ENCODE measurements at regions not wholly inside any gene's neighbourhood (a gene's known extent, or its start where the extent isn't known, plus 50 kb on each side); places are given as distances from the start of the nearest gene placed in this dataset.

DNA sequence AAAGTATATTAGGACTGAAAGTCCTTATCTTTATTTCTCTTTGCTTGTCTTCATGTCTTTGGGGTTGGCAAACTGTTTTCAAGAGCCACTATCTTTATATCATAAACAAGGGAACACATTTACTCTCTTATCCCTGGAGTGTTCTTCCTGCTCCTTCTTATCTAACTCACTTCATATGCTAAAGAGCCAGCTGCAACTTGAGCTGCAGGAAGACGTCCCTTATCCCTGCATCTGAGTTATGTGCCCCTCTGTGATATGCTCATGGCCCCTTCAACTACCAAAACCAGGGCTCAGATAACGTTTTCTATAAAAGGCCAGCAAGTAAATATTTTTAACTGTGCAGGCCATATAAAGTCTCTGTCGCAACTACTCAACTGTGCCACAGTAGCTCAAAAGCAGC, 137.0 kb upstream of the CRBN start:
- no peaks in the 10 kb centered on the region for H3K27me3 ChIP-seq
- DNase-seq: no peak
- TF ChIP-seq CTCF (IDR thresholded peaks at IDR 0.05; ENCODE audit: low read depth, low read length): no peak
- no peaks in the 10 kb centered on the region for H3K36me3 ChIP-seq
- H3K9me3 ChIP-seq: no peaks in the 10 kb centered on the region
- H3K4me3 ChIP-seq (ENCODE audit: low read depth, low read length): no peak overlapping the region
- H3K4me1 ChIP-seq: no peaks in the 10 kb centered on the region

GRCh38 chr3:3315846-3316245, 136.4 kb upstream of the CRBN start:
- no peak for DNase-seq
- H3K4me1 ChIP-seq: no peaks in the 10 kb centered on the region
- H3K9me3 ChIP-seq: no peaks in the 10 kb centered on the region
- no peak for TF ChIP-seq CTCF (IDR thresholded peaks at IDR 0.05; ENCODE audit: low read depth, low read length)
- no peak overlapping the region for H3K4me3 ChIP-seq (ENCODE audit: low read depth, low read length)
- H3K27me3 ChIP-seq: no peaks in the 10 kb centered on the region
- H3K36me3 ChIP-seq: no peaks in the 10 kb centered on the region

DNA sequence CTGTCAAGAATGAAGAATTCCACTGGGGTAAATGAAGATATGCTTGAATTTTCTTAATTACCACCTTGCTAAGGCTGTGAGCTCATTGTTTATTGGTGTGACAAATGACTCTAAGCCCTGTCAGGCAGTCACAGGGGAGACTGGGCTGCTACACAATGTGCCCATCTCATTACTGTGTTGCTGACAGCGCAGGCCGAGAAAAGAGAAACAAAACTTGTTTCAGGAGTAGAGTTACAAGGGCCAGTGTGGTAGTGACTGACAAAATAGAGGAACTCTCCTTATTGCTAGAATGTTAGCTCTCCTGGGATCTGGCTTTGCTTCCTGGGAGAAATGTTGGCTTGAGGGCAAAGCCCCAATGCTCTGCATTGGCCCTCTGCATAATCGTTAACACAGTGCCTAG, 130.4 kb upstream of the CRBN start:
- no peak for DNase-seq
- H3K4me1 ChIP-seq: no peaks in the 10 kb centered on the region
- TF ChIP-seq CTCF (IDR thresholded peaks at IDR 0.05; ENCODE audit: low read depth, low read length): no peak

DNA sequence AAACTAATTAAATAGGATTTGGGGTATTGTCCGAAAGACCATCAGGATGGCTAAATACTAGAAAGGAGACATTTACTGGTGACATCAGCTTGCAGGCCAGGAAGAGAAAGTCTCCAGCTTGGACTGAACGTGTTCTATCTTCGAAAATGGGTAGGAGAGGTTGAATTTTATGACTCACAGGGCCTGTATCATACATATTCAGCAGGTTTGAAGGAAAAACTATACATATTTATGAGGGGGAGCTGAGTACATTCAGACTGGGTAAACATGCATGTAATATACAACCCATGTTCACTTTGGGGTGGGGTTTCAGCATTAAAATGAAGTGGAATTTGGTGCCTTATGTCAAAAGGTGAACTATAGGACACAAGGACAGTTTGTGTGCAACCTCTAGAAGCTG, 129.3 kb upstream of the CRBN start:
- no peak overlapping the region for H3K4me3 ChIP-seq (ENCODE audit: low read depth, low read length)
- no peak for DNase-seq
- no peaks in the 10 kb centered on the region for H3K9me3 ChIP-seq
- no peaks in the 10 kb centered on the region for H3K4me1 ChIP-seq
- no peak for TF ChIP-seq CTCF (IDR thresholded peaks at IDR 0.05; ENCODE audit: low read depth, low read length)
- no peaks in the 10 kb centered on the region for H3K27me3 ChIP-seq
- no peaks in the 10 kb centered on the region for H3K36me3 ChIP-seq

More for the DNA sequence above, 130.4 kb upstream of the CRBN start:
- Histone ChIP-seq H3K27me3 (no peaks in the 10 kb centered on the region), H3K4me3 (ENCODE audit: low read depth, low read length) (no peak overlapping the region), H3K36me3 (no peaks in the 10 kb centered on the region), H3K9me3 (no peaks in the 10 kb centered on the region)

DNA sequence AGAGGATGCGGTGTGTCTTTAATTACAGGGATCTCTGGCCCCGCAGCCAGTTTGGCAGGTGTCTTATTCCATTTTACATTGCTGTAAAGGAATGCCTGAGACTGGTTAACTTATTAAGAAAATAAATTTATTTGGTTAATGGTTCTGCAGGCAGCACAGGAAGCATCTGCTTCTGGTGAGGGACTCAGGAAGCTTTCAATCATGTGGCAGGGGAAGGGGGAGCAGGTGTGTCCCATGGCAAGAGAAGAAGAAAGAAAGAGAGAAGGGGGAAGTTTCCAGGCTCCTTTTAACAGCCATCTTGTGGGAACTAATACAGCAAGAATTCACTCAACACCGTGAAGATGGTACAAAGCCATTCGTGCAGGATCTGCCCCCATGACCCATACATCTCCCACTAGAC, 128.0 kb upstream of the CRBN start:
- H3K9me3 ChIP-seq: no peaks in the 10 kb centered on the region
- TF ChIP-seq CTCF (IDR thresholded peaks at IDR 0.05; ENCODE audit: low read depth, low read length): no peak

GRCh38 chr3:3305841-3306240, 126.3 kb upstream of the CRBN start:
- H3K27me3 ChIP-seq: no peaks in the 10 kb centered on the region
- H3K4me1 ChIP-seq: no peaks in the 10 kb centered on the region

More for the DNA sequence above, 128.0 kb upstream of the CRBN start:
- Histone ChIP-seq H3K4me1 (no peaks in the 10 kb centered on the region), H3K4me3 (ENCODE audit: low read depth, low read length) (no peak overlapping the region), H3K27me3 (no peaks in the 10 kb centered on the region), H3K36me3 (no peaks in the 10 kb centered on the region)
- no peak for DNase-seq

More at GRCh38 chr3:3305841-3306240, 126.3 kb upstream of the CRBN start:
- TF ChIP-seq CTCF (IDR thresholded peaks at IDR 0.05; ENCODE audit: low read depth, low read length): no peak
- Histone ChIP-seq H3K9me3 (no peaks in the 10 kb centered on the region), H3K4me3 (ENCODE audit: low read depth, low read length) (no peak overlapping the region), H3K36me3 (no peaks in the 10 kb centered on the region)
- DNase-seq: no peak
